ENCODE measurements at regions not wholly inside any gene's neighbourhood (a gene's known extent, or its start where the extent isn't known, plus 50 kb on each side); places are given as distances from the start of the nearest gene placed in this dataset.
"Not testable (repeated sequence)": the region's sequence is repeated elsewhere in the genome, so short reads cannot be mapped to it uniquely, and the experiment has no call there.

GRCh38 chr22:47409539-47410275, 647.3 kb downstream of the TBC1D22A start:
- no peaks in the 10 kb centered on the region for H3K36me3 ChIP-seq (ENCODE audit: control insufficient read depth, insufficient read depth, low read length)
- no peak for DNase-seq (ENCODE audit: low read depth)
- no peak overlapping the region for H3K4me3 ChIP-seq (ENCODE audit: low read depth, low read length)
- no peaks in the 10 kb centered on the region for H3K27me3 ChIP-seq (ENCODE audit: control insufficient read depth, insufficient read depth, low read length)
- no peak for FAIRE-seq
- no peak for TF ChIP-seq CTCF (IDR thresholded peaks at IDR 0.05; ENCODE audit: insufficient read depth, low read length, severe bottlenecking)

GRCh38 chr22:47408409-47408808, 646.0 kb downstream of the TBC1D22A start:
- no peak for FAIRE-seq
- H3K36me3 ChIP-seq (ENCODE audit: control insufficient read depth, insufficient read depth, low read length), result no peaks in the 10 kb centered on the region
- DNase-seq (ENCODE audit: low read depth), result no peak
- TF ChIP-seq CTCF (IDR thresholded peaks at IDR 0.05; ENCODE audit: insufficient read depth, low read length, severe bottlenecking), result no peak
- H3K27me3 ChIP-seq (ENCODE audit: control insufficient read depth, insufficient read depth, low read length), result no peaks in the 10 kb centered on the region
- no peak overlapping the region for H3K4me3 ChIP-seq (ENCODE audit: low read depth, low read length)

GRCh38 chr22:47407461-47408025, 645.1 kb downstream of the TBC1D22A start:
- FAIRE-seq, result no peak
- no peak for TF ChIP-seq CTCF (IDR thresholded peaks at IDR 0.05; ENCODE audit: insufficient read depth, low read length, severe bottlenecking)
- DNase-seq (ENCODE audit: low read depth), result no peak
- Histone ChIP-seq H3K36me3 (ENCODE audit: control insufficient read depth, insufficient read depth, low read length) (no peaks in the 10 kb centered on the region), H3K27me3 (ENCODE audit: control insufficient read depth, insufficient read depth, low read length) (no peaks in the 10 kb centered on the region), H3K4me3 (ENCODE audit: low read depth, low read length) (no peak overlapping the region)

- no peak for TF ChIP-seq CTCF (IDR thresholded peaks at IDR 0.05; ENCODE audit: insufficient read depth, low read length, severe bottlenecking)
- FAIRE-seq, result no peak
- Histone ChIP-seq H3K27me3 (ENCODE audit: control insufficient read depth, insufficient read depth, low read length) (no peaks in the 10 kb centered on the region), H3K4me3 (ENCODE audit: low read depth, low read length) (no peak overlapping the region), H3K36me3 (ENCODE audit: control insufficient read depth, insufficient read depth, low read length) (no peaks in the 10 kb centered on the region)
- no peak for DNase-seq (ENCODE audit: low read depth)
Measured at GRCh38 chr22:47406896-47407295, 644.4 kb downstream of the TBC1D22A start.

- H3K4me3 ChIP-seq (ENCODE audit: low read depth, low read length), result no peak overlapping the region
Measured at GRCh38 chr22:47406180-47406834, 643.9 kb downstream of the TBC1D22A start.

GRCh38 chr22:47405222-47405621, 642.8 kb downstream of the TBC1D22A start:
- not testable (repeated sequence) for H3K4me3 ChIP-seq (ENCODE audit: low read depth, low read length); FAIRE-seq; H3K36me3 ChIP-seq (ENCODE audit: control insufficient read depth, insufficient read depth, low read length); H3K27me3 ChIP-seq (ENCODE audit: control insufficient read depth, insufficient read depth, low read length); DNase-seq (ENCODE audit: low read depth)

More at GRCh38 chr22:47406180-47406834, 643.9 kb downstream of the TBC1D22A start:
- H3K27me3 ChIP-seq (ENCODE audit: control insufficient read depth, insufficient read depth, low read length), result no peaks in the 10 kb centered on the region
- no peak for TF ChIP-seq CTCF (IDR thresholded peaks at IDR 0.05; ENCODE audit: insufficient read depth, low read length, severe bottlenecking)
- FAIRE-seq (no peak), DNase-seq (ENCODE audit: low read depth) (no peak)
- H3K36me3 ChIP-seq (ENCODE audit: control insufficient read depth, insufficient read depth, low read length), result no peaks in the 10 kb centered on the region

Measured in bronchial epithelial cell (primary cell).